SK-N-SH treated with all-trans-retinoic acid at 6 μM for 48 hours (cell line): ENCODE measurements at regions not wholly inside any gene's neighbourhood (a gene's known extent, or its start where the extent isn't known, plus 50 kb on each side); places are given as distances from the start of the nearest gene placed in this dataset.

Experiments
- ARNTL ChIP-seq: fragments of 450-650 bp; formaldehyde crosslinking; IDR thresholded peaks from 2 replicates; pipeline ENCODE4 v1.5.0; 2020; ENCODE audit warnings: low read depth, mild to moderate bottlenecking, moderate library complexity, borderline replicate concordance
- CSDC2 ChIP-seq: fragments of 250-450 bp; sonication (Bioruptor Pico); IDR thresholded peaks from 2 replicates; pipeline ENCODE4 v1.5.0; 2020; ENCODE audit warnings: mild to moderate bottlenecking, moderate library complexity
- ISL1 ChIP-seq: fragments of 250-450 bp; sonication (Bioruptor Pico); IDR thresholded peaks from 2 replicates; pipeline ENCODE4 v2.1.2; 2022; ENCODE audit warnings: mild to moderate bottlenecking, moderate library complexity
- ZFP3 ChIP-seq: fragments of 250-450 bp; sonication (Bioruptor Pico); IDR thresholded peaks from 2 replicates; pipeline ENCODE4 v1.5.0; 2020; ENCODE audit warnings: mild to moderate bottlenecking, moderate library complexity

- TF ChIP-seq ZFP3 (CRISPR knock-in tag), result no peak
- TF ChIP-seq ARNTL (CRISPR knock-in tag), result no peak
- TF ChIP-seq ISL1 (CRISPR knock-in tag), result no peak
- TF ChIP-seq CSDC2, result no peak
Observed at GRCh38 chr5:91830361-91830953, 447.3 kb upstream of the ARRDC3 start.
